H1 (cell line): ENCODE measurements at regions not wholly inside any gene's neighbourhood (a gene's known extent, or its start where the extent isn't known, plus 50 kb on each side); places are given as distances from the start of the nearest gene placed in this dataset.

Source experiments
- CTCF ChIA-PET: fragments of 300-600 bp; sonication (Branson Sonifier 250); formaldehyde crosslinking; loops from one replicate; lab custom pipeline; 2021; ENCODE audit not compliant: partially characterized antibody; lab: Charles Lee
- POLR2A ChIA-PET: fragments of 300-600 bp; sonication (Branson Sonifier 250); formaldehyde crosslinking; loops from one replicate; lab custom pipeline; 2021; ENCODE audit warnings: inconsistent platforms; ENCODE audit not compliant: partially characterized antibody; lab: Charles Lee
- DNase-seq, 2 experiments: peaks; one replicate each; pipeline versions ENCODE4 v3.0.0 to v3.0.0-alpha.2; 2010 to 2022; ENCODE audit warnings: low spot score in 2 of 2, low read depth in 1 of 2, mixed read lengths in 1 of 2
- FAIRE-seq: peaks from 2 replicates; lab custom pipeline; 2011; peaks lifted over from hg19 to GRCh38; lab: Jason Lieb, UNC
- H2AFZ ChIP-seq: 2 replicates; pipeline ENCODE4 v1.8.1; 2012; ENCODE audit warnings: low read length, inconsistent platforms
- H2AK5ac ChIP-seq: 2 replicates; pipeline ENCODE4 v1.6.1; 2013; ENCODE audit warnings: low read depth, low read length
- H2BK120ac ChIP-seq: replicated peaks from 2 replicates; pipeline ENCODE3; 2013; ENCODE audit warnings: low read depth, low read length, inconsistent platforms
- H2BK12ac ChIP-seq: 2 replicates; pipeline ENCODE4 v1.6.1; 2013; ENCODE audit warnings: low read depth, low read length
- H2BK15ac ChIP-seq: 2 replicates; pipeline ENCODE4 v1.6.1; 2013; ENCODE audit warnings: low read length
- H2BK20ac ChIP-seq: 2 replicates; pipeline ENCODE4 v1.6.1; 2013; ENCODE audit warnings: low read length
- H2BK5ac ChIP-seq: 2 replicates; pipeline ENCODE4 v1.6.1; 2013; ENCODE audit warnings: low read depth, low read length
- H3K14ac ChIP-seq: 2 replicates; pipeline ENCODE4 v1.6.1; 2013; ENCODE audit warnings: inconsistent platforms; ENCODE audit not compliant: insufficient read length
- H3K18ac ChIP-seq: 2 replicates; pipeline ENCODE4 v1.6.1; 2013; ENCODE audit warnings: low read length; ENCODE audit errors: extremely low read depth
- H3K23ac ChIP-seq: 2 replicates; pipeline ENCODE4 v1.6.1; 2013; ENCODE audit warnings: inconsistent platforms; ENCODE audit not compliant: insufficient read length
- H3K23me2 ChIP-seq: 2 replicates; pipeline ENCODE4 v1.6.1; 2013; ENCODE audit warnings: low read depth, low read length
- H3K27ac ChIP-seq: 2 replicates; pipeline ENCODE4 v1.6.1; 2011; ENCODE audit warnings: low read depth, low read length, inconsistent platforms
- H3K27me3 ChIP-seq, 4 experiments: replicated peaks in 1 of 4; 1 replicate in 1 of 4; 2 replicates in 3 of 4; pipeline versions ENCODE4 v1.6.1 to v1.8.1; 2011 to 2013; ENCODE audit warnings: low read length in 3 of 4, mild to moderate bottlenecking in 3 of 4, inconsistent platforms in 2 of 4, mixed read lengths in 2 of 4, moderate library complexity in 1 of 4; ENCODE audit not compliant: control insufficient read depth in 3 of 4, insufficient read depth in 3 of 4; ENCODE audit errors: extremely low read depth in 1 of 4
- H3K36me3 ChIP-seq, 4 experiments: 2 replicates each; pipeline versions ENCODE4 v1.6.1 to v1.8.1; 2011 to 2013; ENCODE audit warnings: mild to moderate bottlenecking in 4 of 4, low read length in 3 of 4, moderate library complexity in 2 of 4, control low read depth in 1 of 4, inconsistent platforms in 1 of 4; ENCODE audit not compliant: insufficient read depth in 4 of 4, control insufficient read depth in 2 of 4
- H3K4ac ChIP-seq: replicated peaks from 2 replicates; pipeline ENCODE3; 2013; ENCODE audit warnings: low read length, low read depth, mixed read lengths, inconsistent platforms; ENCODE audit not compliant: insufficient read length
- H3K4me1 ChIP-seq, 4 experiments: replicated peaks in 1 of 4; 1 replicate in 1 of 4; 2 replicates in 3 of 4; pipeline versions ENCODE4 v1.6.1 to v1.8.1; 2011 to 2013; ENCODE audit warnings: low read length in 3 of 4, inconsistent platforms in 2 of 4, mixed read lengths in 1 of 4; ENCODE audit not compliant: insufficient read depth in 4 of 4, control insufficient read depth in 3 of 4
- H3K4me2 ChIP-seq, 2 experiments: 2 replicates each; pipeline versions ENCODE4 v1.6.1 to v1.8.1; 2011 to 2013; ENCODE audit warnings: low read depth in 2 of 2, low read length in 2 of 2, control low read depth in 1 of 2, inconsistent platforms in 1 of 2, mild to moderate bottlenecking in 1 of 2; ENCODE audit not compliant: insufficient read depth in 1 of 2
- H3K4me3 ChIP-seq, 4 experiments: fragments of 200-600, 300-600 bp in 1 of 4; sonication (generic), shearing (Covaris generic), sonication (Bioruptor Twin) in 1 of 4; 2 replicates each; pipeline versions ENCODE4 v1.5.1 to v1.8.1; 2011 to 2016; ENCODE audit warnings: low read length in 4 of 4, low read depth in 3 of 4, control low read depth in 2 of 4, inconsistent platforms in 2 of 4, mild to moderate bottlenecking in 2 of 4, mixed read lengths in 1 of 4, moderate library complexity in 1 of 4; ENCODE audit not compliant: insufficient read depth in 2 of 4; ENCODE audit errors: extremely low read depth in 1 of 4
- H3K56ac ChIP-seq: replicated peaks from 2 replicates; pipeline ENCODE3; 2013; ENCODE audit warnings: low read depth, mild to moderate bottlenecking, mixed read lengths, low read length, inconsistent platforms; ENCODE audit not compliant: insufficient read length
- H3K79me1 ChIP-seq: 2 replicates; pipeline ENCODE4 v1.6.1; 2013; ENCODE audit warnings: low read depth, low read length, control low read depth
- H3K79me2 ChIP-seq, 2 experiments: 2 replicates each; pipeline versions ENCODE4 v1.6.1 to v1.8.1; 2012 to 2013; ENCODE audit warnings: low read length in 2 of 2, mild to moderate bottlenecking in 2 of 2, inconsistent platforms in 1 of 2; ENCODE audit not compliant: insufficient read depth in 2 of 2, control insufficient read depth in 1 of 2
- H3K9ac ChIP-seq, 4 experiments: replicated peaks in 1 of 4; 1 replicate in 1 of 4; 2 replicates in 3 of 4; pipeline versions ENCODE4 v1.6.1 to v1.8.1; 2011 to 2013; ENCODE audit warnings: low read depth in 3 of 4, low read length in 3 of 4, control low read depth in 2 of 4, mild to moderate bottlenecking in 2 of 4, moderate library complexity in 2 of 4, inconsistent platforms in 1 of 4; ENCODE audit errors: extremely low read depth in 1 of 4
- H3K9me3 ChIP-seq, 2 experiments: 2 replicates each; pipeline versions ENCODE4 v1.6.1 to v1.8.1; 2012 to 2013; ENCODE audit warnings: mild to moderate bottlenecking in 2 of 2, moderate library complexity in 2 of 2, control low read depth in 1 of 2, inconsistent platforms in 1 of 2, low read depth in 1 of 2, low read length in 1 of 2, mixed read lengths in 1 of 2; ENCODE audit not compliant: insufficient read depth in 2 of 2
- H4K20me1 ChIP-seq, 2 experiments: replicated peaks in 1 of 2; 2 replicates each; pipeline versions ENCODE3 to v1.8.1; 2011 to 2013; ENCODE audit warnings: inconsistent platforms in 2 of 2, low read length in 2 of 2, mild to moderate bottlenecking in 1 of 2; ENCODE audit not compliant: insufficient read depth in 2 of 2, control insufficient read depth in 1 of 2
- H4K5ac ChIP-seq: 2 replicates; pipeline ENCODE4 v1.6.1; 2013; ENCODE audit warnings: low read length, low read depth, mixed read lengths, inconsistent platforms; ENCODE audit not compliant: insufficient read length
- H4K8ac ChIP-seq: 2 replicates; pipeline ENCODE4 v1.8.0; 2013; ENCODE audit warnings: mild to moderate bottlenecking, moderate library complexity, low read length, inconsistent platforms; ENCODE audit not compliant: insufficient read depth; ENCODE audit errors: extremely low read depth
- H4K91ac ChIP-seq: replicated peaks from 2 replicates; pipeline ENCODE3; 2013; ENCODE audit warnings: low read length, mixed read lengths, inconsistent platforms; ENCODE audit not compliant: insufficient read length
- CBX8 ChIP-seq: fragments of 300-800, 300-1000 bp; sonication (generic); IDR thresholded peaks from 2 replicates; pipeline ENCODE4 v1.7.1; 2016; ENCODE audit warnings: low read depth, low read length, borderline replicate concordance
- GTF2F1 ChIP-seq: IDR thresholded peaks from 2 replicates; pipeline ENCODE4 v1.6.1; 2012; ENCODE audit warnings: low read depth, low read length, improper control_type of control experiment, borderline replicate concordance
- TEAD4 ChIP-seq: IDR thresholded peaks from 2 replicates; pipeline ENCODE4 v1.6.1; 2012; ENCODE audit warnings: low read depth, low read length, inconsistent platforms, mixed read lengths
- WGBS, 2 experiments: shearing (Covaris generic) in 1 of 2; methylation state at CpG; one replicate each; pipeline versions ENCODE4 v1.1.6 to v1.1.7; 2013 to 2015; ENCODE audit warnings: low lambda C conversion rate in 2 of 2, mixed read lengths in 2 of 2, inconsistent platforms in 1 of 2, low coverage in 1 of 2, missing lambda C conversion rate in 1 of 2; ENCODE audit not compliant: insufficient replicate concordance in 2 of 2, insufficient coverage in 1 of 2, insufficient read length in 1 of 2; ENCODE audit errors: extremely low coverage in 1 of 2, missing lambda C conversion rate in 1 of 2; 5-methylcytosine and 5-hydroxymethylcytosine counted together

DNA sequence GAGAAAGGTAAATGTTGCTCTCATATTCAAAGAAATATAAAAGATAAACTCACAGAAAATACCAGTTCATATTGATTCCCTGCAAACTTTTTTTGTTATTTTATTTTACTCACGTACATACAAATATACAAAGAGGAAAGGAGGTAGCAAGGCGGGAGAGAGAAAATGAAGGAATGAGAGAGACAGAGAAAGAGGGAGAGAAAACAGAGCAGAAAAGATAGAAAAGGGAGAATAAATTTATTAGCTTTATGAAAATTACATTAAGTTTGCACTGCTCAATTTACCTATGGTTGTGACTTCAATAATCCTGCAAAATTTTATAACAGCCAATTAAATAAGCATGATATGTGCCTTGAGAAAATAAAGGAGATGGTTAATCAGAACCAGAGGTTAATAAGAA lies 274.7 kb upstream of the CITED2 start:
- H3K79me2 ChIP-seq, result no peaks in the 10 kb centered on the region
- DNase-seq (no peak), FAIRE-seq (no peak)
- H3K14ac ChIP-seq, result no peak overlapping the region
- H3K36me3 ChIP-seq, result no peaks in the 10 kb centered on the region
- H2AK5ac ChIP-seq, result no peak overlapping the region
- no peak overlapping the region for H2BK120ac ChIP-seq
- no peak overlapping the region for H3K4ac ChIP-seq
- H2BK12ac ChIP-seq, result no peak overlapping the region
- H3K9me3 ChIP-seq, result no peaks in the 10 kb centered on the region
- H3K4me3 ChIP-seq, result no peak overlapping the region
- H3K4me1 ChIP-seq, result no peaks in the 10 kb centered on the region; a peak in 1 of 7 replicates
- H3K4me2 ChIP-seq, result no peak overlapping the region
- no peak overlapping the region for H3K56ac ChIP-seq
- H3K23me2 ChIP-seq, result no peaks in the 10 kb centered on the region
- H2BK20ac ChIP-seq, result no peak overlapping the region
- H3K23ac ChIP-seq, result no peak overlapping the region
- no peak overlapping the region for H2BK15ac ChIP-seq
- WGBS, 2 experiments, result 100% methylated on average over 2 of the region's 2 CpGs; no CpG with 5 or more reads in 1 of the 2 experiments
- no peak overlapping the region for H4K5ac ChIP-seq
- H4K8ac ChIP-seq, result no peak overlapping the region
- H2AFZ ChIP-seq, result no peak overlapping the region
- no peak overlapping the region for H3K18ac ChIP-seq
- H4K20me1 ChIP-seq, result no peaks in the 10 kb centered on the region
- ChIA-PET POLR2A (interaction anchor here (1.2 kb wide), 1 partner anchor 275 kb away, joined by 4 read pairs; the partner anchor contains the start of gene CITED2), CTCF (no interaction called here)
- H3K27me3 ChIP-seq, result no peaks in the 10 kb centered on the region
- H3K9ac ChIP-seq, result no peak overlapping the region
- H3K79me1 ChIP-seq, result no peaks in the 10 kb centered on the region
- no peak overlapping the region for H3K27ac ChIP-seq
- no peak for TF ChIP-seq GTF2F1
- TF ChIP-seq CBX8, result no peak
- TF ChIP-seq TEAD4, result no peak
- H4K91ac ChIP-seq, result no peak overlapping the region
- H2BK5ac ChIP-seq, result no peak overlapping the region
